ENCODE measurements at regions not wholly inside any gene's neighbourhood (a gene's known extent, or its start where the extent isn't known, plus 50 kb on each side); places are given as distances from the start of the nearest gene placed in this dataset.
A peak's percentile ranks its signal among the peaks of the same experiment; 100 is the strongest.

DNA sequence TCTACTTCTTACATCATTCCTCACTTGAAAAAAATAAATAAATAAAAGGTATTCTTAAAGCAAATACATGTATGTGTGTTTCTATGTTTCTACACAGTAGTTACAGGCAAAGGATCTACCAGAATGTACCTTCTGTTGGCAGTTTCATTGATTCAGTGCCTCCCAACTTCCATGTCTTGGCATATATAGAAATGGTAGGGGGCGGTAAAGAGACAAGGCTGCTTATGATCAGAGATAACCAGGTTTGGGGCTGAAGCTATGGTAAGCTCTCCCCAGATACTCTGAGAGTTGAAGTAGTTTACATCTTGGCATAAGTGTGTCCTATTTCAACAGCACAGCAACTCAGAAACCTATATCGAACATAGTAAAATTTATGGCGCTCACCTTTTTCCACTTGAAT lies 1075.4 kb upstream of the C9orf72 start:
- Histone ChIP-seq H2AFZ (ENCODE audit: control insufficient read depth, low read depth, low read length) (no peak overlapping the region), H3K4me2 (ENCODE audit: control insufficient read depth, insufficient read depth) (no peak overlapping the region), H4K20me1 (ENCODE audit: control insufficient read depth, insufficient read depth) (no peaks in the 10 kb centered on the region), H3K36me3 (ENCODE audit: control insufficient read depth in 2 of 2, insufficient read depth in 2 of 2, low read length in 1 of 2) (no peaks in the 10 kb centered on the region), H3K79me2 (ENCODE audit: control insufficient read depth, insufficient read depth, low read length) (no peaks in the 10 kb centered on the region), H3K4me3 (no peak overlapping the region), H3K27me3 (replicated peaks in 1 of 2; ENCODE audit: control insufficient read depth in 2 of 2, insufficient read depth in 2 of 2, low read length in 1 of 2) (no peaks in the 10 kb centered on the region), H3K9ac (ENCODE audit: control insufficient read depth, insufficient read depth, low read length) (no peak overlapping the region), H3K4me1 (ENCODE audit: control insufficient read depth, insufficient read depth, low read length) (no peaks in the 10 kb centered on the region), H3K9me3 (replicated peaks; ENCODE audit: control insufficient read depth, insufficient read depth, low read length) (no peaks in the 10 kb centered on the region), H3K27ac (ENCODE audit: control insufficient read depth, insufficient read depth) (no peak overlapping the region)
- POLR2A ChIA-PET, result no interaction called here
- RAD21 ChIA-PET (ENCODE audit: unreplicated experiment), result no interaction called here
- FAIRE-seq (no peak), ATAC-seq (no peak), DNase-seq (ENCODE audit: low read depth, low spot score) (no peak)
- SMC1A ChIA-PET (ENCODE audit: uncharacterized antibody, unreplicated experiment), result interaction anchor here (1.5 kb wide), 1 partner anchor 10 kb away, joined by 3 read pairs; no protein-coding TSS in a partner anchor
- intact Hi-C loops (cut with micrococcal nuclease; ENCODE audit: unreplicated experiment), result no loop called here
- in situ Hi-C loops (cut with MboI), result no loop called here
- no TSS peak for BruUV-seq (replicated peaks)
- TF ChIP-seq, protein P1, sequence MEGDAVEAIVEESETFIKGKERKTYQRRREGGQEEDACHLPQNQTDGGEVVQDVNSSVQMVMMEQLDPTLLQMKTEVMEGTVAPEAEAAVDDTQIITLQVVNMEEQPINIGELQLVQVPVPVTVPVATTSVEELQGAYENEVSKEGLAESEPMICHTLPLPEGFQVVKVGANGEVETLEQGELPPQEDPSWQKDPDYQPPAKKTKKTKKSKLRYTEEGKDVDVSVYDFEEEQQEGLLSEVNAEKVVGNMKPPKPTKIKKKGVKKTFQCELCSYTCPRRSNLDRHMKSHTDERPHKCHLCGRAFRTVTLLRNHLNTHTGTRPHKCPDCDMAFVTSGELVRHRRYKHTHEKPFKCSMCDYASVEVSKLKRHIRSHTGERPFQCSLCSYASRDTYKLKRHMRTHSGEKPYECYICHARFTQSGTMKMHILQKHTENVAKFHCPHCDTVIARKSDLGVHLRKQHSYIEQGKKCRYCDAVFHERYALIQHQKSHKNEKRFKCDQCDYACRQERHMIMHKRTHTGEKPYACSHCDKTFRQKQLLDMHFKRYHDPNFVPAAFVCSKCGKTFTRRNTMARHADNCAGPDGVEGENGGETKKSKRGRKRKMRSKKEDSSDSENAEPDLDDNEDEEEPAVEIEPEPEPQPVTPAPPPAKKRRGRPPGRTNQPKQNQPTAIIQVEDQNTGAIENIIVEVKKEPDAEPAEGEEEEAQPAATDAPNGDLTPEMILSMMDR (IDR thresholded peaks at IDR 0.05 in 2 of 3, conservative IDR thresholded peaks at IDR 0.05 in 1 of 3; ENCODE audit: control insufficient read depth in 2 of 3, extremely low read depth in 1 of 3, insufficient read depth in 1 of 3, low read depth in 3 of 3, low read length in 3 of 3), result 0 out of 6 replicates have a peak, but pooled peaks of 1 of the 3 experiments have one; percentile 14
- no peak for TF ChIP-seq MEF2B (IDR thresholded peaks at IDR 0.05; ENCODE audit: partially characterized antibody, poor library complexity, severe bottlenecking)
- CTCF ChIA-PET, result no interaction called here
- WGBS (ENCODE audit: insufficient coverage, insufficient replicate concordance, low lambda C conversion rate, missing lambda C conversion rate), result 43% methylated on average over 3 of the region's 3 CpGs

DNA sequence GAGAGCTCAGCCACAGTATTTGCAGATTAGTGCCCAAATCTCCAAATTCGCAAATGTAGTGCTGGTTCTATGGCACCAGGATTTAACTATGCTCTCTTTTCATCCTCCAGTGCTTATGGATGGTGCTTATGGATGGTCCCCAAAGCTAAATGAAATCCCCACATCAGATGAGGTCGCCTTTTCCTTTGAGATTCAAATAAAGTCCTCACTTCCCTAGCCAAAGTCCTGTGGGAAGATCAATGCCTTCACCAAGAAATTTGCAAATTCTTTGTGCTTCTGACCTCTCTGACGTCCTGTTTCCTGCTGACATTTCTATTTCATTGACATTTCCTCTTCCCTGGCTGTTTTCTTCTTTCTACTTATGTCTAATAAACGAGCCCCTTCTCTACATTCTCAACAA lies 1077.0 kb upstream of the C9orf72 start:
- no TSS peak for BruUV-seq (replicated peaks)
- H4K20me1 ChIP-seq (ENCODE audit: control insufficient read depth, insufficient read depth), result no peaks in the 10 kb centered on the region
- ChIA-PET CTCF (no interaction called here), POLR2A (no interaction called here), RAD21 (ENCODE audit: unreplicated experiment) (no interaction called here), SMC1A (ENCODE audit: uncharacterized antibody, unreplicated experiment) (interaction anchor here (1.0 to 1.5 kb wide), 2 partner anchors 8 to 41 kb away, joined by 3 read pairs; no protein-coding TSS in a partner anchor)
- no peak overlapping the region for H3K9ac ChIP-seq (ENCODE audit: control insufficient read depth, insufficient read depth, low read length)
- 0% methylated on average over 4 of the region's 4 CpGs for WGBS (ENCODE audit: insufficient coverage, insufficient replicate concordance, low lambda C conversion rate, missing lambda C conversion rate)
- H3K9me3 ChIP-seq (replicated peaks; ENCODE audit: control insufficient read depth, insufficient read depth, low read length), result no peaks in the 10 kb centered on the region
- no peak for DNase-seq (ENCODE audit: low read depth, low spot score)
- no peak for FAIRE-seq
- no peaks in the 10 kb centered on the region for H3K4me1 ChIP-seq (ENCODE audit: control insufficient read depth, insufficient read depth, low read length)
- H3K79me2 ChIP-seq (ENCODE audit: control insufficient read depth, insufficient read depth, low read length), result no peaks in the 10 kb centered on the region
- H3K27me3 ChIP-seq (replicated peaks in 1 of 2; ENCODE audit: control insufficient read depth in 2 of 2, insufficient read depth in 2 of 2, low read length in 1 of 2), result no peaks in the 10 kb centered on the region
- H3K4me2 ChIP-seq (ENCODE audit: control insufficient read depth, insufficient read depth), result no peak overlapping the region
- H3K4me3 ChIP-seq, result no peak overlapping the region
- no peak for ATAC-seq
- in situ Hi-C loops (cut with MboI), result no loop called here
- no peak overlapping the region for H2AFZ ChIP-seq (ENCODE audit: control insufficient read depth, low read depth, low read length)
- no peak overlapping the region for H3K27ac ChIP-seq (ENCODE audit: control insufficient read depth, insufficient read depth)
- intact Hi-C loops (cut with micrococcal nuclease; ENCODE audit: unreplicated experiment), result no loop called here
- no peaks in the 10 kb centered on the region for H3K36me3 ChIP-seq (ENCODE audit: control insufficient read depth in 2 of 2, insufficient read depth in 2 of 2, low read length in 1 of 2)
- TF ChIP-seq BCL11A (IDR thresholded peaks at IDR 0.05; ENCODE audit: low read depth, low read length), result no peak
- TF ChIP-seq ATF7 (IDR thresholded peaks at IDR 0.05; ENCODE audit: low read depth), result no peak
- no peak for TF ChIP-seq POLR2AphosphoS2 (IDR thresholded peaks at IDR 0.05; ENCODE audit: low read depth, low read length)
- TF ChIP-seq, protein P2, sequence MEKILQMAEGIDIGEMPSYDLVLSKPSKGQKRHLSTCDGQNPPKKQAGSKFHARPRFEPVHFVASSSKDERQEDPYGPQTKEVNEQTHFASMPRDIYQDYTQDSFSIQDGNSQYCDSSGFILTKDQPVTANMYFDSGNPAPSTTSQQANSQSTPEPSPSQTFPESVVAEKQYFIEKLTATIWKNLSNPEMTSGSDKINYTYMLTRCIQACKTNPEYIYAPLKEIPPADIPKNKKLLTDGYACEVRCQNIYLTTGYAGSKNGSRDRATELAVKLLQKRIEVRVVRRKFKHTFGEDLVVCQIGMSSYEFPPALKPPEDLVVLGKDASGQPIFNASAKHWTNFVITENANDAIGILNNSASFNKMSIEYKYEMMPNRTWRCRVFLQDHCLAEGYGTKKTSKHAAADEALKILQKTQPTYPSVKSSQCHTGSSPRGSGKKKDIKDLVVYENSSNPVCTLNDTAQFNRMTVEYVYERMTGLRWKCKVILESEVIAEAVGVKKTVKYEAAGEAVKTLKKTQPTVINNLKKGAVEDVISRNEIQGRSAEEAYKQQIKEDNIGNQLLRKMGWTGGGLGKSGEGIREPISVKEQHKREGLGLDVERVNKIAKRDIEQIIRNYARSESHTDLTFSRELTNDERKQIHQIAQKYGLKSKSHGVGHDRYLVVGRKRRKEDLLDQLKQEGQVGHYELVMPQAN (conservative IDR thresholded peaks at IDR 0.05), result no peak
- TF ChIP-seq HCFC1 (IDR thresholded peaks at IDR 0.05; ENCODE audit: low read length), result no peak
- no peak for TF ChIP-seq STAT1 (conservative IDR thresholded peaks at IDR 0.05)
- TF ChIP-seq SIX5 (IDR thresholded peaks at IDR 0.05; ENCODE audit: low read depth, low read length, severe bottlenecking), result no peak
- TF ChIP-seq BRCA1 (IDR thresholded peaks at IDR 0.05; ENCODE audit: low read depth, low read length), result no peak
- TF ChIP-seq ZSCAN29 (IDR thresholded peaks at IDR 0.05), result no peak
- TF ChIP-seq JUND (IDR thresholded peaks at IDR 0.05; ENCODE audit: low read depth, low read length), result no peak
- TF ChIP-seq YBX1 (IDR thresholded peaks at IDR 0.05), result no peak
- TF ChIP-seq TCF3 (IDR thresholded peaks at IDR 0.05; ENCODE audit: borderline replicate concordance, insufficient read depth, low read depth, low read length), result no peak
- TF ChIP-seq TCF7 (IDR thresholded peaks at IDR 0.05; ENCODE audit: borderline replicate concordance), result no peak
